K562 (cell line): ENCODE measurements at regions not wholly inside any gene's neighbourhood (a gene's known extent, or its start where the extent isn't known, plus 50 kb on each side); places are given as distances from the start of the nearest gene placed in this dataset.
"Not testable (repeated sequence)": the region's sequence is repeated elsewhere in the genome, so short reads cannot be mapped to it uniquely, and the experiment has no call there.

ENCODE experiments used
- ARID3A ChIP-seq: IDR thresholded peaks from 2 replicates; pipeline ENCODE4 v1.6.1; 2012; ENCODE audit warnings: low read depth, low read length, improper control_type of control experiment, borderline replicate concordance
- BRD9 ChIP-seq: fragments of 450-650 bp; IDR thresholded peaks from 2 replicates; pipeline ENCODE4 v1.6.1; 2018; ENCODE audit warnings: low read depth; ENCODE audit not compliant: partially characterized antibody
- CBX1 ChIP-seq: sonication (generic); IDR thresholded peaks from 2 replicates; pipeline ENCODE4 v1.6.1; 2016; ENCODE audit warnings: antibody characterized with exemption, low read depth, mild to moderate bottlenecking
- ETS1 ChIP-seq: conservative IDR thresholded peaks from 2 replicates; pipeline ENCODE4 v1.6.1; 2011; ENCODE audit warnings: low read depth, mild to moderate bottlenecking, low read length; ENCODE audit not compliant: control insufficient read depth
- FOSL1 ChIP-seq: fragments of 200-800 bp; sonication (Bioruptor generic); conservative IDR thresholded peaks from 2 replicates; pipeline ENCODE4 v1.6.1; 2016; ENCODE audit warnings: missing genetic modification characterization, missing compliant biosample characterization
- HBP1 ChIP-seq: fragments of 450-650 bp; formaldehyde crosslinking; IDR thresholded peaks from 2 replicates; pipeline ENCODE4 v1.4.0; 2022; ENCODE audit warnings: missing genetic modification characterization
- KHSRP ChIP-seq: fragments of 450-650 bp; IDR thresholded peaks from 2 replicates; pipeline ENCODE4 v1.6.1; 2017
- REST ChIP-seq, 2 experiments: fragments of 450-650 bp; formaldehyde crosslinking in 1 of 2; IDR thresholded peaks; 2 replicates each; pipeline versions ENCODE4 v1.4.0 to v1.6.1; 2014 to 2020; ENCODE audit warnings: mild to moderate bottlenecking in 2 of 2, borderline replicate concordance in 1 of 2, low read depth in 1 of 2
- RUNX1 ChIP-seq: sonication (generic); IDR thresholded peaks from 2 replicates; pipeline ENCODE4 v1.6.1; 2016; ENCODE audit warnings: antibody characterized with exemption, low read depth
- SOX6 ChIP-seq: fragments of 450-650 bp; IDR thresholded peaks from 2 replicates; pipeline ENCODE4 v1.6.1; 2014; ENCODE audit warnings: mild to moderate bottlenecking
- ZBTB1 ChIP-seq: sonication (generic); formaldehyde crosslinking; IDR thresholded peaks from 2 replicates; pipeline ENCODE4 v1.8.1; 2023; ENCODE audit warnings: missing genetic modification reagents, low read depth, mild to moderate bottlenecking, borderline replicate concordance
- ZBTB17 ChIP-seq: fragments of 450-650 bp; formaldehyde crosslinking; IDR thresholded peaks from 2 replicates; pipeline ENCODE4 v1.4.0; 2020; ENCODE audit warnings: mild to moderate bottlenecking

GRCh38 chr6:27807441-27808241 lies 104.6 kb downstream of the OR2B2 start (continued):
- TF ChIP-seq FOSL1 (peak; percentile 63), CBX1 (peak; percentile 89), ZBTB17 (peak; percentile 58), KHSRP (peak; percentile 49; the same call in 1 of the 2 replicates), SOX6 (0 out of 2 replicates have a peak, but pooled peaks have one; percentile 7), RUNX1 (peak; percentile 75; the same call in 1 of the 2 replicates), HBP1 (peak; percentile 10; the same call in 1 of the 2 replicates), ZBTB1 (CRISPR knock-in tag) (peak; percentile 75; the same call in 1 of the 2 replicates), ETS1 (peak; percentile 68; the same call in 1 of the 2 replicates), BRD9 (peak; percentile 65), ARID3A (peak; percentile 89; the same call in 1 of the 2 replicates), REST (IDR thresholded peaks at IDR 0.05; ENCODE audit: borderline replicate concordance) (peak; percentile 19; the same call in 1 of the 2 replicates)
- TF ChIP-seq REST (CRISPR knock-in tag; IDR thresholded peaks at IDR 0.05; ENCODE audit: low read depth) = not testable (repeated sequence)
